ENCODE measurements at regions not wholly inside any gene's neighbourhood (a gene's known extent, or its start where the extent isn't known, plus 50 kb on each side); places are given as distances from the start of the nearest gene placed in this dataset.

DNA sequence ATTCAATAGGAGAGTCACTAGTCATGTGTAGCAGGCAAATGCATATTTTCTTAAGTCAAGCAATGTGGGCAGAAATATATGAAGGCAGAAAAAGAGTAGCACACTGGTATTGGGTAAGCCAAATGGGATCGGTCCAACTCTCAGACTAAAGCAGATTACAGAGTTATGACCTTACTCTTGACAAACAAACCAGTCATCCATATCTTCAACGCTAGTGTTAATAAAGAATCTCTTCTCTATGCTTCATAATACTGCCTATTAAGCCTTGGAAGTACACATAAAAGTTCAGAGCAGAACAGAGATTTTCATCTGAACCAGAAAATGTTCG is 320.2 kb upstream of the JARID2 start:
- Histone ChIP-seq H3K4me3 (replicated peaks in 1 of 2; ENCODE audit: low read depth in 1 of 2, low read length in 2 of 2) (no peak overlapping the region), H3K4me1 (ENCODE audit: control insufficient read depth in 1 of 2, insufficient read depth in 2 of 2, low read length in 2 of 2) (peaks cover 0 to 6% of the 10 kb centered on the region in 2 experiments; a peak in 2 of 4 replicates), H3K9me2 (ENCODE audit: insufficient read depth) (no peaks in the 10 kb centered on the region), H2AFZ (ENCODE audit: low read depth, low read length, poor library complexity, severe bottlenecking) (no peak overlapping the region), H3K9me3 (ENCODE audit: control insufficient read depth in 1 of 2, insufficient read depth in 1 of 2, low read depth in 1 of 2, low read length in 2 of 2) (no peaks in the 10 kb centered on the region), H3K79me2 (ENCODE audit: insufficient read depth, low read length) (no peaks in the 10 kb centered on the region), H3K36me3 (ENCODE audit: control insufficient read depth in 1 of 2, insufficient read depth in 2 of 2, low read length in 2 of 2) (no peaks in the 10 kb centered on the region), H3K27me3 (ENCODE audit: insufficient read depth, low read length) (no peaks in the 10 kb centered on the region), H3K4me2 (ENCODE audit: low read length) (no peak overlapping the region), H4K20me1 (ENCODE audit: insufficient read depth) (no peaks in the 10 kb centered on the region), H3K27ac (ENCODE audit: low read depth, low read length) (no peak overlapping the region), H3K9ac (ENCODE audit: low read length) (no peak overlapping the region)
- ChIA-PET RAD21 (ENCODE audit: low non-redundant PET in 1 of 2, low total read pairs in 2 of 2, uncharacterized antibody in 2 of 2, unreplicated experiment in 2 of 2) (no interaction called here), POLR2A (no interaction called here), CTCF (no interaction called here)
- DNase-seq (ENCODE audit: low read depth, low spot score) = no peak
- intact Hi-C loops (cut with micrococcal nuclease) = no loop called here
- BruUV-seq (replicated peaks) = no TSS peak
- ATAC-seq = no peak
- TF ChIP-seq, protein P1, sequence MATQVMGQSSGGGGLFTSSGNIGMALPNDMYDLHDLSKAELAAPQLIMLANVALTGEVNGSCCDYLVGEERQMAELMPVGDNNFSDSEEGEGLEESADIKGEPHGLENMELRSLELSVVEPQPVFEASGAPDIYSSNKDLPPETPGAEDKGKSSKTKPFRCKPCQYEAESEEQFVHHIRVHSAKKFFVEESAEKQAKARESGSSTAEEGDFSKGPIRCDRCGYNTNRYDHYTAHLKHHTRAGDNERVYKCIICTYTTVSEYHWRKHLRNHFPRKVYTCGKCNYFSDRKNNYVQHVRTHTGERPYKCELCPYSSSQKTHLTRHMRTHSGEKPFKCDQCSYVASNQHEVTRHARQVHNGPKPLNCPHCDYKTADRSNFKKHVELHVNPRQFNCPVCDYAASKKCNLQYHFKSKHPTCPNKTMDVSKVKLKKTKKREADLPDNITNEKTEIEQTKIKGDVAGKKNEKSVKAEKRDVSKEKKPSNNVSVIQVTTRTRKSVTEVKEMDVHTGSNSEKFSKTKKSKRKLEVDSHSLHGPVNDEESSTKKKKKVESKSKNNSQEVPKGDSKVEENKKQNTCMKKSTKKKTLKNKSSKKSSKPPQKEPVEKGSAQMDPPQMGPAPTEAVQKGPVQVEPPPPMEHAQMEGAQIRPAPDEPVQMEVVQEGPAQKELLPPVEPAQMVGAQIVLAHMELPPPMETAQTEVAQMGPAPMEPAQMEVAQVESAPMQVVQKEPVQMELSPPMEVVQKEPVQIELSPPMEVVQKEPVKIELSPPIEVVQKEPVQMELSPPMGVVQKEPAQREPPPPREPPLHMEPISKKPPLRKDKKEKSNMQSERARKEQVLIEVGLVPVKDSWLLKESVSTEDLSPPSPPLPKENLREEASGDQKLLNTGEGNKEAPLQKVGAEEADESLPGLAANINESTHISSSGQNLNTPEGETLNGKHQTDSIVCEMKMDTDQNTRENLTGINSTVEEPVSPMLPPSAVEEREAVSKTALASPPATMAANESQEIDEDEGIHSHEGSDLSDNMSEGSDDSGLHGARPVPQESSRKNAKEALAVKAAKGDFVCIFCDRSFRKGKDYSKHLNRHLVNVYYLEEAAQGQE (IDR thresholded peaks at IDR 0.05; ENCODE audit: low read depth) = no peak
- TF ChIP-seq JUND (IDR thresholded peaks at IDR 0.05) (no peak), SRF (IDR thresholded peaks at IDR 0.05; ENCODE audit: low read depth) (no peak), ELF1 (IDR thresholded peaks at IDR 0.05; ENCODE audit: borderline replicate concordance, low read depth) (no peak), EZH2 (IDR thresholded peaks at IDR 0.05) (no peak), FOSL1 (IDR thresholded peaks at IDR 0.05; ENCODE audit: low read depth) (no peak), POLR2AphosphoS5 (IDR thresholded peaks at IDR 0.05; ENCODE audit: low read depth, low read length) (no peak), ZFX (IDR thresholded peaks at IDR 0.05) (no peak), CBX3 (IDR thresholded peaks at IDR 0.05; ENCODE audit: low read depth) (no peak), SP1 (IDR thresholded peaks at IDR 0.05; ENCODE audit: low read depth) (no peak), SIN3A (IDR thresholded peaks at IDR 0.05; ENCODE audit: low read depth) (no peak), CEBPB (IDR thresholded peaks at IDR 0.05; ENCODE audit: low read depth) (no peak)
- TF ChIP-seq, protein P2, sequence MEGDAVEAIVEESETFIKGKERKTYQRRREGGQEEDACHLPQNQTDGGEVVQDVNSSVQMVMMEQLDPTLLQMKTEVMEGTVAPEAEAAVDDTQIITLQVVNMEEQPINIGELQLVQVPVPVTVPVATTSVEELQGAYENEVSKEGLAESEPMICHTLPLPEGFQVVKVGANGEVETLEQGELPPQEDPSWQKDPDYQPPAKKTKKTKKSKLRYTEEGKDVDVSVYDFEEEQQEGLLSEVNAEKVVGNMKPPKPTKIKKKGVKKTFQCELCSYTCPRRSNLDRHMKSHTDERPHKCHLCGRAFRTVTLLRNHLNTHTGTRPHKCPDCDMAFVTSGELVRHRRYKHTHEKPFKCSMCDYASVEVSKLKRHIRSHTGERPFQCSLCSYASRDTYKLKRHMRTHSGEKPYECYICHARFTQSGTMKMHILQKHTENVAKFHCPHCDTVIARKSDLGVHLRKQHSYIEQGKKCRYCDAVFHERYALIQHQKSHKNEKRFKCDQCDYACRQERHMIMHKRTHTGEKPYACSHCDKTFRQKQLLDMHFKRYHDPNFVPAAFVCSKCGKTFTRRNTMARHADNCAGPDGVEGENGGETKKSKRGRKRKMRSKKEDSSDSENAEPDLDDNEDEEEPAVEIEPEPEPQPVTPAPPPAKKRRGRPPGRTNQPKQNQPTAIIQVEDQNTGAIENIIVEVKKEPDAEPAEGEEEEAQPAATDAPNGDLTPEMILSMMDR (IDR thresholded peaks at IDR 0.05 in 2 of 3, conservative IDR thresholded peaks at IDR 0.05 in 1 of 3; ENCODE audit: borderline replicate concordance in 1 of 3, insufficient read depth in 1 of 3, low read depth in 2 of 3, low read length in 2 of 3) = no peak

Measured in HCT116 (cell line).